ENCODE measurements at regions not wholly inside any gene's neighbourhood (a gene's known extent, or its start where the extent isn't known, plus 50 kb on each side); places are given as distances from the start of the nearest gene placed in this dataset.
"Not testable (repeated sequence)": the region's sequence is repeated elsewhere in the genome, so short reads cannot be mapped to it uniquely, and the experiment has no call there.

GRCh38 chr13:73572824-73573223, 514.0 kb downstream of the KLF5 start:
- DNase-seq (ENCODE audit: low spot score), result no peak

DNA sequence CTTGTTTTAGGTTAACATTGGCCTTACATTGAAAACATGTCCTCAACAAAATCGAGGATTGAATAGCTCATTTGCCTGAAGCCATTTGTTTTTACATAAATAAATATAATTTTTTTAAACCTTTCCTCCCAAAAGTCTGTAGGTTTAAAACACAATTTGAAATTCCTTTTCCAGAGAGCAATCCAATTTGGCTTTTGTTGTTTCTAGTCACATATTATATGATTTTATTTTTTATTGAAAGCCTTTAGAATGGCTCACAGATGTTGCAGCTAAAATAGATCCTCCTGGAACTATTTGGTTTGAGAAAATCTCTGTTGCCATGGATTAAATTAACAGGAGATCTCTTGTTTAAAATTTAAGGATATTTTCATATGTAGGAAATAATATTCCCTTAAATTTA, 512.6 kb downstream of the KLF5 start:
- DNase-seq (ENCODE audit: low spot score), result no peak

GRCh38 chr13:73556902-73557301, 498.1 kb downstream of the KLF5 start:
- peak; percentile 88 for DNase-seq (ENCODE audit: low spot score)

GRCh38 chr13:73556128-73556527, 497.3 kb downstream of the KLF5 start:
- DNase-seq (ENCODE audit: low spot score), result peak; percentile 46

DNA sequence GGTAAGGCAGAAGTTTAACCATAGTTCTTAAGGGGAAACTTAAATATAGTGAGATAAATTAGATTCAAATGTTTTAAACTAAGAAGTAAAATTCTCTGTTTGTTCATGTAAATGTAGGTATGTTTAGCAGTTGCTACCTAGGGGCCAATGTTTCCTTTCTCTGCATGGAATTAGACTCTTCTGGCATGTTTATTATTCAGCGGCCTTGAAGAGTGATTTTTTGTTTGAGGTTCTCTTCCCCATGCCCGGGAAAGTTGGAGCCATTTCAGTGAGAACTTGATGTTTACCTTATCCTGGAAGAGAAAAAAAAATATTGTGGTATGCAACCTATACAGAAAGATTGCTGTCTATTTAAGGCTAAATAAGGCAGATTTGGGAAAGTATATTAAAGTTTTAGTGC, 492.9 kb downstream of the KLF5 start:
- no peak for DNase-seq (ENCODE audit: low spot score)

- no peak for DNase-seq (ENCODE audit: low spot score)
These were observed 490.9 kb downstream of the KLF5 start for GRCh38 chr13:73549717-73550116.

DNA sequence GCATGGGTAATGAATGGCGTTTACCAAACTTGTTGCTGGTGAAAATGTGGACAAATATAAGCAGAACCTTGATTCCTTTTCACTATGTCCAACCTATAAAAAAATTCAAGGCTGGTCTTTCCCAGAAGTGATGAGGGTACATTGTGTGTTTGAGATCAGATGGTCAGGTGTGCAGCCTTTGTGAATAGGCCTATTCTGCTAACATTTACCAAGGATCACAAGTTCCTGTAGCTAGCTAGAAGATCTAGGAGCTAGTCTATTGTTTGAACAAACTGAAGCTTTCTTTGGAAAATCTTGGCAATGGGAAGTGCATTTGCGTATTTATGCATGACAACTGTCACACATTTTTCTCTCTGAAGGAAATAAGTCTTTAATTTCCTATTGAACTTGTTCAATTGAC, 489.6 kb downstream of the KLF5 start:
- no peak for DNase-seq (ENCODE audit: low spot score)

DNA sequence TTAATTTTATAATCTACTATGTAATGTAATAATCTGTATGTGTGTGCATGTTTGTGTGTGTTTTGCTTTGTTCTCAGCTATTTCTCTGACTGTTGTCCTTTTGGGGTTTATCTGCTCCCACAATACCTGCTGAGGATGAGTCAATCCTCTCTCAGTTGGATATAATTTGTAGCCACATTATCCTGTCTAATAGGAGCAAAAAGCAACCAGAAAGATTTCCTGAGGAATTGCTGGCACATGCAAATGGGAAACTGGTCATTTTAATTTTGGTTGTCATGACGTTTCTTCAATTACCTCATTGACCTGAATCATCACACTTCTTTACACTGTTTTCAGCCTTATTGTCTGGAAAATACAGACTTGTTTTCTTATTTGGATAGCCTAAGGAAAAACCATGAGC, 488.4 kb downstream of the KLF5 start:
- no peak for DNase-seq (ENCODE audit: low spot score)

- no peak for DNase-seq (ENCODE audit: low spot score)
These were observed 485.4 kb downstream of the KLF5 start for GRCh38 chr13:73544175-73544574.

GRCh38 chr13:73542446-73542845, 483.6 kb downstream of the KLF5 start:
- no peak for DNase-seq (ENCODE audit: low spot score)

GRCh38 chr13:73536865-73537264, 478.1 kb downstream of the KLF5 start:
- no peak for DNase-seq (ENCODE audit: low spot score)

GRCh38 chr13:73535341-73535740, 476.5 kb downstream of the KLF5 start:
- DNase-seq (ENCODE audit: low spot score), result no peak

DNA sequence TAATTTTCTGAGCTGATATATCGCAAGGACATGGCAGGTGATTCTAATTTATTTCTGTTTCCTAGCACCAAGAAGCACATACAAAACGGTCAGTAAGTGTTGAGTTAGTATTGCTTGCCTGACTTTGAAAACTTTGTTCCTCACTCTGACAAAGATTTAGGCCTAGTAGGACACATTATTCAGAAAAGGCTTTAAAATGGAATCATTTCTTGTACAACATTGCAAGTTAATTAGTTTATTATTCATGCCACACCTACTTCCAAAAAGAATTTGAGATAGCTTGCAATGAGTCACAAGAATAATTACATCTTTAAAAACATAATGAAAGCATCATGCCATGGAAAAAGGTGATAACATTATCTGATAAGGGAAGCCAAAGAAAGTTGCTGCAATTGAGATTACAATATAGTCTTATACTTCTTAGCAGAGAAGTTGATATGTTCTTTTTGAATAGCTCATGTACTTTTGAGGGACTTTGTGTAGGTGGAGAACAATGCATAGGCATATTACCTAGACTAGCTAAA, 474.2 kb downstream of the KLF5 start:
- no peak for DNase-seq (ENCODE audit: low spot score)

GRCh38 chr13:73532582-73532981, 473.8 kb downstream of the KLF5 start:
- DNase-seq (ENCODE audit: low spot score), result no peak

DNA sequence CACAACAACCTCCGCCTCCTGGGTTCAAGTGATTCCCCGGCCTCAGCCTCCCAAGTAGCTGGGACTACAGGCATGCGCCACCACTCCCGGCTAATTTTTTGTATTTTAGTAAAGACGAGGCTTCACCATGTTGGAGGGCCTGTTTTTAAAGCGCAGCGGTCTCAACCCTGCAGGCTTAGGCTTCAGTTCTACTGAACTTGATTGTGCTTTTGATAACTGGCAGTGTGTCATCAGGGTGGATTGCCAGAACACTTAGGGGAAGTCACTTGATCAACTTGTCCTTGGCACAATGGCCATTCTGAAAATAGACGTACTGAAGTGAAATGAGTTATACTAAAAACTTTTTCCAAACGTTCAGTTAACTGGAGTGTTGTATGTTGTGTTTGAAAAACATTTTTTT, 472.2 kb downstream of the KLF5 start:
- no peak for DNase-seq (ENCODE audit: low spot score)

DNA sequence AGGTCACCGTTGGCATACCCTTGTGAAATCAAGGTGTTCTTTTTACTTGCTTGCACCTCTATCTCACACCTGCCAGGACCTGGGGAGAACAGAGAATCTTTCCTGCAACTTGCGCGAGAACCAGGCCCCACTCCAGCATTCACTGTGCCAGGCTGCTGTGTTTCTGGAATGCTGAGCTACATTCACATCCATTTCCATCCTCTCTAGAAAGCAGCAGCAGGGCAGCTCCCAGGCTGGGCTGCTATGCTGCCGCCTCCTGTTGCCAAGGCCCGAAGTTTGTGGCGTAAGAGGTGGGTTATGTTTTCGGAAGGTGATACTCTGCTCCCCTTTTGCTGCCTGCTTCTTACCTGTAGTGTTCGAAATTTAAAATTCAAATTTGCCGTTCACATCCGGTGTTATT, 464.1 kb downstream of the KLF5 start:
- no peak for DNase-seq (ENCODE audit: low spot score)

DNA sequence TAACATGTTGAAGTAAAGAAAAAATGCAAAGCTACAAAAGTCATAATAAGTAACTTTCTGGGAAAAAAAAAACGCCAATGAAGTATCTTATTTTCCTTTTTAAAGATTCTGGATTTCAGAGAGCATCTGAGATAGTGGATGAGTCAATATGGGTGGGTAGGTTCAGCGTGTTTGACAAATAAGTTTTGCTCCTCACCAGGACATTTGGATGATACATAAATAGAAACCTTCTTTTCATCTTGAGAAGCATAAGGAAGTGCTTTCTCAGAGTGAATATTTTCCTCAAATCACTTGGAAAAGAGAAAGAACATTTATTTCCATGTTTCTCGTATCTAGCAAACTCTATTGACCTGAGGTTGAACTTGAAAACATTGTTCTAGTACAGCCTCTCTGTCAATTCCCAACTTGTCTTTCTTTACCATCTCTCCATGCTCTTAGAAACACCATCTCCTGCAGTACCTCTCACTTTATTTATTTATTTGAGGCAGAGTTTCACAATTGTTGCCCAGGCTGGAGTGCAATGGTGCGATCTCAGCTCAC, 463.2 kb downstream of the KLF5 start:
- no peak for DNase-seq (ENCODE audit: low spot score)

GRCh38 chr13:73521290-73521624, 462.5 kb downstream of the KLF5 start:
- peak; percentile 15 for DNase-seq (ENCODE audit: low spot score)

DNA sequence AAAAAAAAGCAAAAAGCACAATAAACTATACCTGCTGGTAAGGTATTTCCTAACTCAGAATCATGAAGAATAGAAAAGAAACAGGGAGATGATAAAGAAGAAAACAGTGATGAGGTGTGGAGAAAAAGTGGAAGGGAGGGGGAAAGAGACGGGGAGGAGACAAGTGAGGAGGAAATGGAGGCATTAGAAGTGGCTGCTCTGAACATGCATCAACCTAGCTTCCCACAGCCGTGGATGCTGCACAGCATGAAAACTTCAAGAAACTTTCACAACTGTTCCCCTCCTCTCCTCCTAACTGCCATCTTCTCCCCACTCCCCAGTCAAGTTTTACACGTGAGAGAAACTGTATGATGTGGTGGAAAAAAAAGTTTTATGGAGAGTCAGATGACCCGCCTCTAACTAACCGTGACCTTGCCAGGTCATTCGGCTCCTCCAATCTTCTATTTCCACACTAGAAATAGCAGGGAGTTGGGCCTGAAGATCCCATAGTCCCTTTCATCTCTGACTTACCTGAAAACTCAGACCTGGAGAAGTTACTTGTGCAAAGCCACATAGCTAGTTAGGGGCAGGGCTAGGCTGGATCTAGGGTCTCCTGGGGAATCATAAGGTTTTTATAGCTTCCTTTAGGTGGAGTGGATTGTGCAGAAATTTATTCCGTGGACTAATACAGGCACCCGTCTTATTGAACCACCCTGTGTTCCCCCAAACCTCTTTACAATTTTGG, 461.9 kb downstream of the KLF5 start:
- no peak for DNase-seq (ENCODE audit: low spot score)

GRCh38 chr13:73520135-73520534, 461.3 kb downstream of the KLF5 start:
- not testable (repeated sequence) for DNase-seq (ENCODE audit: low spot score)

GRCh38 chr13:73519396-73520116, 460.8 kb downstream of the KLF5 start:
- DNase-seq (ENCODE audit: low spot score), result no peak

- no peak for DNase-seq (ENCODE audit: low spot score)
These were observed 459.0 kb downstream of the KLF5 start for GRCh38 chr13:73517766-73518165.

DNA sequence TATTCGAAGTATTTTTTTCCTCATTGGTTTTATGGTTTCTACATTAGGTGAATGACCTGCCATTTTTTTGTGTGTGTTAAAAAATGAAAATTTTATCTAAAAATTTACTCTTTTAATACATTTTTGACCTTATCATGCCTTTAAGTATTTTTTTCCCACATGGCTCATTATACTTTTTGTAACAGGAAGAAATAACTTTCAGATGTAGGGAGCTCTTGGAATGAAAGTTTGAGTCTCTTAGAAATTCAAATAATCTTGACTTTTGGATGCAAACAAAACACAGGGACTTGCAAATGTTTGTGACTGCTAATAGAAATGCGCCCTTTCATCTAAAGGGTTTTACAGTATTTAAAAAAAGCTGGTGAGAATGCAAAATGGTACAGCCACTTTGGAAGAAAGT, 457.9 kb downstream of the KLF5 start:
- no peak for DNase-seq (ENCODE audit: low spot score)

Measured in SW480 (cell line).